BE2C (cell line): ENCODE measurements at regions not wholly inside any gene's neighbourhood (a gene's known extent, or its start where the extent isn't known, plus 50 kb on each side); places are given as distances from the start of the nearest gene placed in this dataset.

Experiments used
- DNase-seq: peaks from one replicate; pipeline ENCODE4 v3.0.0-alpha.2; 2020
- H3K27me3 ChIP-seq: fragments of 250-450 bp; sonication (Bioruptor Pico); 2 replicates; pipeline ENCODE4 v1.5.1; 2020; ENCODE audit warnings: mild to moderate bottlenecking
- H3K36me3 ChIP-seq: fragments of 250-450 bp; sonication (Bioruptor Pico); 2 replicates; pipeline ENCODE4 v1.5.1; 2020; ENCODE audit warnings: mild to moderate bottlenecking
- H3K4me1 ChIP-seq: fragments of 250-450 bp; sonication (Bioruptor Pico); 2 replicates; pipeline ENCODE4 v1.5.1; 2020
- H3K4me3 ChIP-seq: 2 replicates; pipeline ENCODE4 v1.5.1; 2011; ENCODE audit warnings: low read depth, low read length
- H3K9me3 ChIP-seq: fragments of 250-450 bp; sonication (Bioruptor Pico); 2 replicates; pipeline ENCODE4 v1.5.1; 2020
- TF ChIP-seq, protein P1 (sequence below): IDR thresholded peaks from 2 replicates; pipeline ENCODE4 v1.5.1; 2012; ENCODE audit warnings: mild to moderate bottlenecking, low read depth, low read length

DNA sequence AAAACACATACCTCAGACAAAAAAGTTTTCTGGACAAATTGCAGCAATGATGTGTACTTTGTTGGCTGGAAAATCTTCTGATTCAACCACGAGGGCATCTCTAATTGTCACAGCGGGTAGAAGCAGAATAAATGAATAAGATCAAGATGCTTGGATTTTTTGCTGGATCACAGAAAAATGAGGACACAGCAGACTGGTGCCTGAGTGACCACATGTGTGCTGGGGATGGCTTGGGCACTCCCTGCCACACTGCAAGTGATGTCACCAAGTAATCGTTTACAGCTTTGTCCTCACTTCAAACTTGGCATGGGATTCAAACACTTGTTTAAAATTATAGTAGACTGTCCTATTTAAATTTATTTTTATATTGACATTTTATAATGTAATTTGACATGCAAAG, 557.0 kb downstream of the SPRY1 start:
- no peak for DNase-seq
- no peaks in the 10 kb centered on the region for H3K27me3 ChIP-seq
- no peaks in the 10 kb centered on the region for H3K9me3 ChIP-seq
- TF ChIP-seq, protein P1, sequence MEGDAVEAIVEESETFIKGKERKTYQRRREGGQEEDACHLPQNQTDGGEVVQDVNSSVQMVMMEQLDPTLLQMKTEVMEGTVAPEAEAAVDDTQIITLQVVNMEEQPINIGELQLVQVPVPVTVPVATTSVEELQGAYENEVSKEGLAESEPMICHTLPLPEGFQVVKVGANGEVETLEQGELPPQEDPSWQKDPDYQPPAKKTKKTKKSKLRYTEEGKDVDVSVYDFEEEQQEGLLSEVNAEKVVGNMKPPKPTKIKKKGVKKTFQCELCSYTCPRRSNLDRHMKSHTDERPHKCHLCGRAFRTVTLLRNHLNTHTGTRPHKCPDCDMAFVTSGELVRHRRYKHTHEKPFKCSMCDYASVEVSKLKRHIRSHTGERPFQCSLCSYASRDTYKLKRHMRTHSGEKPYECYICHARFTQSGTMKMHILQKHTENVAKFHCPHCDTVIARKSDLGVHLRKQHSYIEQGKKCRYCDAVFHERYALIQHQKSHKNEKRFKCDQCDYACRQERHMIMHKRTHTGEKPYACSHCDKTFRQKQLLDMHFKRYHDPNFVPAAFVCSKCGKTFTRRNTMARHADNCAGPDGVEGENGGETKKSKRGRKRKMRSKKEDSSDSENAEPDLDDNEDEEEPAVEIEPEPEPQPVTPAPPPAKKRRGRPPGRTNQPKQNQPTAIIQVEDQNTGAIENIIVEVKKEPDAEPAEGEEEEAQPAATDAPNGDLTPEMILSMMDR = no peak
- H3K4me1 ChIP-seq = no peaks in the 10 kb centered on the region
- H3K4me3 ChIP-seq = no peak overlapping the region
- no peaks in the 10 kb centered on the region for H3K36me3 ChIP-seq

DNA sequence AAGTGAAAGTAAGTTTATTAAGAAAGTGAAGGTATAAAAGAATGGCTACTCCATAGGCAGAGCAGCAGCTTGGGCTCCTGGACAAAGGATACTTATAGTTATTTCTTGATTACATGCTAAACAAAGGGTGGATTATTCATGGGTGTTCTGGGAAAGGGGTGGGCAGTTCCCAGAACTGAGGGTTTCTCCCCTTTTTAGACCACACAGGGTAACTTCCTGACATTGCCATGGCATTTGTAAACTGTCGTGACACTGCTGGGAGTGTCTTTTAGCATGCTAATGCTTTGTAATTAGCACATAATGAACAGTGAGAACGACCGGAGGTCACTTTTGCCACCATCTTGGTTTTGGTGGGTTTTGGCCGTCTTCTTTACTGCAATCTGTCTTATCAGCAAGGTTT, 557.6 kb downstream of the SPRY1 start:
- Histone ChIP-seq H3K4me1 (no peaks in the 10 kb centered on the region), H3K36me3 (no peaks in the 10 kb centered on the region), H3K9me3 (no peaks in the 10 kb centered on the region), H3K27me3 (no peaks in the 10 kb centered on the region), H3K4me3 (no peak overlapping the region)
- TF ChIP-seq, protein P1 = no peak
- DNase-seq = no peak

DNA sequence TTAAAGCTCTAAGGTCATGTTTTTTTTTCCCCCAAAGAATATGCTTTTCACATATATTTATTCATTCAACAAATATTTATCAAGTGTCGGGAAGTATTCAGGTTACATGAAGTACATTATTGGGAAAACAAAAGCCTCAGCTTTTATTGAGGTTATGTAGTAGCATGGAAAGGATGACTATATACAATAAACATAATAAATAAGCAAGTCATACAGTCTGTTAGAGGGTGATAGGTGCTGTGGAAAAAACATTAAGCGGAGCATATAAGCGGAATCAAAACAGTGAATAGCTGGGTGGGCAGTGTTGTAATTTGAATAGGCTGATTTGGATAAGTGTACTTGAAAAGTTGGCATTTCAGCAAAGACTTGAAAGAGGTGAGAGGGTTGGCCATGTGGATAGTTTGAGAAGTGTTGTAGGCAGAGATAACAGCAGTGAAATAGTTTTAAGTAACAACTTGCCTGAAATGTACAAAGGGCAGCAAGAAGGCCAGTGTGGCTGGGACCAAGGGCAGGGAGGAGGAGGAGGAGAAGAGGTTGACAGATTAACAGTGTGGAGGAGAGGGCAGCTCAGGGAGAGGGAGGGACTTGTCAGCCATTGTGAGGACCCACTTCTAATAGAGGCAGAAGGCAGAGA, 558.7 kb downstream of the SPRY1 start:
- no peak for DNase-seq
- Histone ChIP-seq H3K4me3 (no peak overlapping the region), H3K4me1 (no peaks in the 10 kb centered on the region), H3K36me3 (no peaks in the 10 kb centered on the region), H3K27me3 (no peaks in the 10 kb centered on the region), H3K9me3 (no peaks in the 10 kb centered on the region)
- TF ChIP-seq, protein P1 = no peak

DNA sequence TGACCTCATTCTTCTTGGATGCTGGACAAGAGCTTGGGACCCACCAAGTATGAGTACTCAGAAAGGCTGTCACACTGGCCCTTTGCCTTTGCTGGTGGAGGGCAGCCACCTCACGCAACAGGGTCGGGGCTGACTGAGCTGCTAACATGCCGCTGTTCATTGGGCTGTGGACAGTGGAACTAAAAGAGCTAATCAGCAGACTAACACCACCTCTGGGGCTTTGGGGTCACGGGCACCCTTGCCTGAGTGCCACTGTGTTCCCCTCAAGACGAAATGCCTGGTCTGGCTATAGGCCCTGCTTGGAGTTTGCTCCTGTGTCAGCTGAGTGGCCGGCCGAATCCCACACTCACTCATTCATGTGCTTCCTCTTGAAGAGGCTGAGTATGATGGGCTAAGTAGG, 559.6 kb downstream of the SPRY1 start:
- DNase-seq = no peak
- no peak overlapping the region for H3K4me3 ChIP-seq
- H3K4me1 ChIP-seq = no peaks in the 10 kb centered on the region
- H3K27me3 ChIP-seq = no peaks in the 10 kb centered on the region
- H3K36me3 ChIP-seq = no peaks in the 10 kb centered on the region
- TF ChIP-seq, protein P1 = no peak
- H3K9me3 ChIP-seq = no peaks in the 10 kb centered on the region

DNA sequence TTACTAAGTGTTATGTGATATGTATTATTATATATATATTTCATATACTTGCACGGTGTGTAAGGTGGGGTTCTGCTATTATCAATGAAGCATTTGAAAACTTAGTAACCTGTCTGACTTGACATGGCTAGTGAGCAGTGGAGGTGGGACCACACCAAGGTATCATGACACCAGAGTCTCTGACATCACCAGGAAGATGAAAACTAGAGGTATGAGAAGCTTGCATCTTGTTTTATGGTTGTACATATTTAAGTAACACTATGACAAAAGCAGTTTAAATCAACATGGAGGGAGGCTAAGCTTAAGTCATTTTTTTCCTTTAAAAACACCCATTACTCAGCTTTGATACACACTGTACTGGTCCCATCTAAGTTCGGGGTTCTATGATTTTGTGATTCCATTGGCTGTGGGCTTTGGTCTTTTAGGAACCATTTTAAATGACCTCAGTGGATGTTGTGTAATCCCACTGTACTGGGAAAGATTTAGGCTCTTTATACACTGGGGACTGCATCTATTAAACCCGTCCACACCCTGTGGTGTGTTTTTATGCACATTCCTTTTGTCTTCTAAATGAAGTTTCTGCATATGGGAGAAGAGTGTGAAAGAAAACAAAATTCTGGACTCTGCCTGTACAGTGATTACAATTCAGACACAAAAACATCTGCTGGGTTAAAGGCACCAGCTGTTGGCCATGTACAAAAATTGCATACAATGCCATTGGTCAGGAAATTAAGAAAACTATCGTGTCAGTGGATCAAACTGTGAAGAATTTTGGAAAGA, 570.6 kb downstream of the SPRY1 start:
- no peak overlapping the region for H3K4me3 ChIP-seq
- H3K27me3 ChIP-seq = no peaks in the 10 kb centered on the region
- H3K4me1 ChIP-seq = no peaks in the 10 kb centered on the region
- TF ChIP-seq, protein P1 = no peak
- no peaks in the 10 kb centered on the region for H3K9me3 ChIP-seq
- DNase-seq = no peak
- no peaks in the 10 kb centered on the region for H3K36me3 ChIP-seq

DNA sequence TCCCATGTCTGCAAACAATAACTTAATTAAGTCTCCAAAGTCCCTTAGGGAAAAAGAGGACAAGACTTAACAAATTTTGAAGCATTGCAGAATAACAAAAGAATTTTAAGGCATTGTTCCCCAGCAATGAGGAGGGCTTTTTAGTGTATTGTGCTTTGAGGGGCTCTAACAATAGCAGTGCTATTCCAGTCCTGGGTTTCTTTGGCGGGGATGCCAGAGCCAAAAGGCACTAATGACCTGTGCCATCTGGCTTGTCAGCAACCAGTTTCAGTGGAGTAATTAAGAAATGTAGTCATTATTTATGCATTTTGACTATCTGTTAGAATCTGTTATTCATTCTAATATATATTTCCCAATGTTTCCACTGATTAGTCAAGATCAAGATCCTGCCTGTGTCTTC, 575.4 kb downstream of the SPRY1 start:
- no peak overlapping the region for H3K4me3 ChIP-seq
- H3K9me3 ChIP-seq = no peaks in the 10 kb centered on the region
- no peaks in the 10 kb centered on the region for H3K27me3 ChIP-seq
- TF ChIP-seq, protein P1 = no peak
- no peak for DNase-seq
- H3K36me3 ChIP-seq = no peaks in the 10 kb centered on the region
- no peaks in the 10 kb centered on the region for H3K4me1 ChIP-seq
